ENCODE measurements at regions not wholly inside any gene's neighbourhood (a gene's known extent, or its start where the extent isn't known, plus 50 kb on each side); places are given as distances from the start of the nearest gene placed in this dataset.
"Not testable (repeated sequence)": the region's sequence is repeated elsewhere in the genome, so short reads cannot be mapped to it uniquely, and the experiment has no call there.

DNA sequence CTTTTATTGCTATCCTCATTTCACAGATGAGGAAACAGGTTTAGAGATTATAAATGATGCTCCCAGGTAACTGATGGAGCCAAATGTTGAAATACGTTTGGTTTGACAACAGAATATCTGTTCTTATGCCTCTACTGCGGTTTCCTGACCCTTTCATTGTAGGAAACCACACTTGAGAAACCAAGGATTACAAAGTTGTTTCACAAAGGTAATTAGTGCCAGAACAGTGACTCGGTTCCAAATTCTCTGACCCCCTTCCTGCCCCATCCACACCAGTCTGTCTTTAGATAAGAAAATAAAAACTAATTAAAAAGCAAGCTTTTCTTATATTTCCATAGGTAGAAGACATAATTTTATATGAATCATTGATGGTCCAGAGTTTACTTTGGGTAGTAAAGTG, 393.7 kb upstream of the MBL2 start:
- no peaks in the 10 kb centered on the region for H3K4me1 ChIP-seq
- no peak for TF ChIP-seq POLR2A (IDR thresholded peaks at IDR 0.05)
- TF ChIP-seq, protein P1, sequence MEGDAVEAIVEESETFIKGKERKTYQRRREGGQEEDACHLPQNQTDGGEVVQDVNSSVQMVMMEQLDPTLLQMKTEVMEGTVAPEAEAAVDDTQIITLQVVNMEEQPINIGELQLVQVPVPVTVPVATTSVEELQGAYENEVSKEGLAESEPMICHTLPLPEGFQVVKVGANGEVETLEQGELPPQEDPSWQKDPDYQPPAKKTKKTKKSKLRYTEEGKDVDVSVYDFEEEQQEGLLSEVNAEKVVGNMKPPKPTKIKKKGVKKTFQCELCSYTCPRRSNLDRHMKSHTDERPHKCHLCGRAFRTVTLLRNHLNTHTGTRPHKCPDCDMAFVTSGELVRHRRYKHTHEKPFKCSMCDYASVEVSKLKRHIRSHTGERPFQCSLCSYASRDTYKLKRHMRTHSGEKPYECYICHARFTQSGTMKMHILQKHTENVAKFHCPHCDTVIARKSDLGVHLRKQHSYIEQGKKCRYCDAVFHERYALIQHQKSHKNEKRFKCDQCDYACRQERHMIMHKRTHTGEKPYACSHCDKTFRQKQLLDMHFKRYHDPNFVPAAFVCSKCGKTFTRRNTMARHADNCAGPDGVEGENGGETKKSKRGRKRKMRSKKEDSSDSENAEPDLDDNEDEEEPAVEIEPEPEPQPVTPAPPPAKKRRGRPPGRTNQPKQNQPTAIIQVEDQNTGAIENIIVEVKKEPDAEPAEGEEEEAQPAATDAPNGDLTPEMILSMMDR (IDR thresholded peaks at IDR 0.05): no peak
- H3K27ac ChIP-seq: no peak overlapping the region
- no peaks in the 10 kb centered on the region for H3K27me3 ChIP-seq
- H3K9me3 ChIP-seq: no peaks in the 10 kb centered on the region
- no peak for DNase-seq
- H3K4me3 ChIP-seq: no peak overlapping the region
- H3K36me3 ChIP-seq: no peaks in the 10 kb centered on the region
- intact Hi-C loops (cut with DNase I): no loop called here
- WGBS, 2 donors: 58 to 66% methylated on average over 3 of the region's 3 CpGs

DNA sequence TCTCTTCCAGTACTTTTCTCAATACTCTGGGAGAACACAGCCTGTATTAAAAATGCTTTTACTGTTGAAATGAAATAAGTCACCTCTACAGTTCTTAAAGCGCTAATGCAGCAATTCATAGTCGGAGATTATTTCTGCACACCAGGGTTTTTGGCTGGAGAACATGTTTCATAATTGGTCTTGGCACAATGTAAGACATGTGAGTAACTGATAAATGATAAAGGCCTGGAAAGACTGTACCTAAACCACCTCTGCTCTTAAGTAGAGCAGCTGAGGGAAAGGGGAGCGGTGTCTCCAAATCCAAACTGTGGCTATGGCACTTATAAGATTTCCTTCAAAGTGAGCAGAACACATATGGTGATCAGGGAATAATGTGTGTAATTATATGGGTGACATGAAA, 390.3 kb upstream of the MBL2 start:
- Histone ChIP-seq H3K9me3 (no peaks in the 10 kb centered on the region), H3K4me3 (no peak overlapping the region), H3K36me3 (no peaks in the 10 kb centered on the region), H3K27ac (no peak overlapping the region), H3K4me1 (no peaks in the 10 kb centered on the region), H3K27me3 (no peaks in the 10 kb centered on the region)
- intact Hi-C loops (cut with DNase I): no loop called here
- DNase-seq: no peak
- WGBS, 2 donors: 60 to 66% methylated on average over 3 of the region's 3 CpGs
- TF ChIP-seq POLR2A (IDR thresholded peaks at IDR 0.05): no peak
- TF ChIP-seq, protein P1 (IDR thresholded peaks at IDR 0.05): no peak

DNA sequence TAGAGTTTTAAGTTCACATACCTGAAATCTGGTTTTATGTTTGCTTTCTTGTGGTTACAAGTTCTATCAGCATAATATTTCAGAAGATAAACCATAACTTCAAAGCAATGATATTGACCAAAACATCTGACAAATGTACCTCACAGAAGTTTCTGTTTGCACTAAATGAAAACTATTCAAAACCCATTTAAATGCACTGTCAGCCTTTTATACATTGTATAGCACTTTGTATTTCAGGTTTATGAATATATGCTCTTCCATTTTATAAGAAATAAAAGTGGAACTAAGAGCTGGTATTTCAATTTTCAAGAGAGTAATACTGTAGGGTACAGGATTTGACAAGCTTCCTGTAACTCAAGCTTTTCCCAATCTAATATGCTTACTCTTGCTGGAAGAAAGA, 388.6 kb upstream of the MBL2 start:
- H3K4me1 ChIP-seq: no peaks in the 10 kb centered on the region
- intact Hi-C loops (cut with DNase I): no loop called here
- TF ChIP-seq POLR2A (IDR thresholded peaks at IDR 0.05): no peak
- TF ChIP-seq, protein P1 (IDR thresholded peaks at IDR 0.05): no peak

DNA sequence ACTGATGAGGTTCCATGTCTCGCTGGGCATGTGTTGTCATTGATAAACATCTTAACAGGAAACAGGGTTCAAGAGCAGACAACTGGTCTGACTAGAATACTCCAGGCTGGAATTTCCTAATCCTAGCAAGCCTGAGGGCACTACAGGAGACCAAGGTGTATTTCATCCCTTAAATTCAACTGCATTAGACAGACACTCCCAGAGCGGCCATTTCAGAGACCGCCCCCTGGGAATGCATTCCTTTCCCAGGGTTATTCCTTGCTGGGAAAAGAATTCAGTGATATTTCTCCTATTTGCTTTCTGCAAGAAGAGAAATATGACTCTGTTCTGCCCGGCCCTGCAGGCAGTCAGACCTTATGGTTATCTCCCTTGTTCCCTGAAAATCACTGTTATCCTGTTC, 383.1 kb upstream of the MBL2 start:
- H3K9me3 ChIP-seq; DNase-seq; H3K27ac ChIP-seq; intact Hi-C loops (cut with DNase I); H3K4me3 ChIP-seq; H3K36me3 ChIP-seq; H3K4me1 ChIP-seq; H3K27me3 ChIP-seq: not testable (repeated sequence)
- WGBS, 2 donors: 76 to 87% methylated on average over 4 of the region's 4 CpGs

More for the DNA sequence above, 388.6 kb upstream of the MBL2 start:
- DNase-seq: no peak
- Histone ChIP-seq H3K9me3 (no peaks in the 10 kb centered on the region), H3K4me3 (no peak overlapping the region), H3K27ac (no peak overlapping the region), H3K36me3 (no peaks in the 10 kb centered on the region), H3K27me3 (no peaks in the 10 kb centered on the region)

DNA sequence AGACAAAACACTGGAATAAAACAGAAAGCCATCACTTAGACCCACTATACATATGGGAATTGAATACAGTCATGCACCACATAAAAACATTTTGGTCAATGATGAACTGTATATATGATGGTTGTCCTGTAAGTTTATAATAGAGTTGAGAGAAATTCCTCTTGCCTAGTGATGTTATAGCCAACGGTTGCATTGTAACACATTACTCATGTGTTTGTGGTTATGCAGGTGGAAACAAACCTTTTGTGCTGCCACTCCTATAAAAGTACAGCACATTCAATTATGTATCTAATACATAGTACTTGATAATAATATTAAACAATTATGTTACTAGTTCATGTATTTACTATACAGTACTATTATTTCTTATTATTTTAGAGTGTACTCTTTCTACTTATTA, 381.2 kb upstream of the MBL2 start:
- H3K4me3 ChIP-seq: no peak overlapping the region
- 61 to 75% methylated on average over 1 of the region's 1 CpG for WGBS, 2 donors
- H3K27ac ChIP-seq: no peak overlapping the region
- intact Hi-C loops (cut with DNase I): no loop called here
- no peaks in the 10 kb centered on the region for H3K4me1 ChIP-seq
- no peaks in the 10 kb centered on the region for H3K9me3 ChIP-seq
- no peaks in the 10 kb centered on the region for H3K27me3 ChIP-seq
- no peak for TF ChIP-seq POLR2A (IDR thresholded peaks at IDR 0.05)
- TF ChIP-seq, protein P1 (IDR thresholded peaks at IDR 0.05): no peak
- no peak for DNase-seq
- no peaks in the 10 kb centered on the region for H3K36me3 ChIP-seq

DNA sequence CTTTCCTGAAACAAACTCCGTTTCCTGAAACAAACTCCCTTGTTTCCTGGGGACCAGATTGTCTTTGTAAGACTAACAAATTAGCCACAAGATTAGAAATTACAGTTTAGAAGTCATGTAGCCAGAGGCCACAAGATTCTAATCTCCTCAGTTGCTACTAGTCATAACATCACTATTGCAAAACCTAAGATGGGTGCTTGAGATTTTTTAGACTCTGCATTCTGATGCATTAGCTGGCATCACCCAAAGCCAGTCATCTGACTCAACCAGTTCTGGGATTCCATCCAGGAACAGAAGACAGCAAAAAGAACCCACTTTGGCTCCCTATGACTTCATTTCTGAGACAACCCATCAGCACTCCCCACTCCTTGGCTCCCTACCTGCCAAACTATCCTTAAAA, 367.9 kb upstream of the MBL2 start:
- no peak for DNase-seq
- Histone ChIP-seq H3K27me3 (no peaks in the 10 kb centered on the region), H3K9me3 (no peaks in the 10 kb centered on the region), H3K27ac (no peak overlapping the region), H3K36me3 (no peaks in the 10 kb centered on the region), H3K4me1 (no peaks in the 10 kb centered on the region), H3K4me3 (no peak overlapping the region)
- intact Hi-C loops (cut with DNase I): no loop called here
- TF ChIP-seq POLR2A (IDR thresholded peaks at IDR 0.05): no peak
- TF ChIP-seq, protein P1 (IDR thresholded peaks at IDR 0.05): no peak
- 33 to 71% methylated on average over 1 of the region's 1 CpG for WGBS, 2 donors

All from esophagus squamous epithelium (tissue), 5 donors.